NB4 (cell line): ENCODE measurements at regions not wholly inside any gene's neighbourhood (a gene's known extent, or its start where the extent isn't known, plus 50 kb on each side); places are given as distances from the start of the nearest gene placed in this dataset.

Experiments used
- DNase-seq: peaks from one replicate; pipeline ENCODE4 v3.0.0; 2010; ENCODE audit warnings: low read depth
- H3K4me3 ChIP-seq: one replicate; pipeline ENCODE4 v1.5.1; 2011; ENCODE audit warnings: mild to moderate bottlenecking, low read depth, low read length, moderate library complexity
- CTCF ChIP-seq: IDR thresholded peaks from one replicate; pipeline ENCODE4 v1.5.1; 2012; ENCODE audit warnings: low read depth, low read length
- MAX ChIP-seq: IDR thresholded peaks from 2 replicates; pipeline ENCODE4 v1.6.1; 2011; ENCODE audit warnings: low read depth, low read length
- MYC ChIP-seq: IDR thresholded peaks from 2 replicates; pipeline ENCODE4 v1.6.1; 2011; ENCODE audit warnings: low read depth, low read length
- POLR2A ChIP-seq: IDR thresholded peaks from 2 replicates; pipeline ENCODE4 v1.6.1; 2011; ENCODE audit warnings: mild to moderate bottlenecking; ENCODE audit not compliant: insufficient read length; ENCODE audit errors: extremely low read depth

- TF ChIP-seq MYC, result no peak
- no peak for TF ChIP-seq POLR2A
- TF ChIP-seq MAX, result no peak
- no peak for TF ChIP-seq CTCF
- H3K4me3 ChIP-seq, result no peak overlapping the region
- no peak for DNase-seq
Measured at GRCh38 chr11:42800041-42800440, 511.8 kb upstream of the API5 start.

GRCh38 chr11:42802201-42802899 lies 509.4 kb upstream of the API5 start:
- TF ChIP-seq CTCF (no peak), POLR2A (no peak), MAX (no peak)
- no peak overlapping the region for H3K4me3 ChIP-seq
- DNase-seq, result no peak

GRCh38 chr11:42806191-42806590 lies 505.6 kb upstream of the API5 start:
- DNase-seq, result no peak
- TF ChIP-seq POLR2A, result no peak
- no peak for TF ChIP-seq CTCF
- TF ChIP-seq MYC, result no peak
- TF ChIP-seq MAX, result no peak
- no peak overlapping the region for H3K4me3 ChIP-seq

- TF ChIP-seq POLR2A, result no peak
- TF ChIP-seq CTCF, result no peak
- TF ChIP-seq MAX, result no peak
- no peak for TF ChIP-seq MYC
- H3K4me3 ChIP-seq, result no peak overlapping the region
- DNase-seq, result no peak
Measured at GRCh38 chr11:42812361-42812760, 499.4 kb upstream of the API5 start.

- TF ChIP-seq POLR2A (no peak), CTCF (no peak), MYC (no peak), MAX (no peak)
- no peak for DNase-seq
- no peak overlapping the region for H3K4me3 ChIP-seq
Measured at GRCh38 chr11:42812960-42813359, 498.8 kb upstream of the API5 start.

GRCh38 chr11:42816471-42816870 lies 495.3 kb upstream of the API5 start:
- no peak for DNase-seq
- H3K4me3 ChIP-seq, result no peak overlapping the region
- no peak for TF ChIP-seq MAX
